ENCODE measurements at regions not wholly inside any gene's neighbourhood (a gene's known extent, or its start where the extent isn't known, plus 50 kb on each side); places are given as distances from the start of the nearest gene placed in this dataset.
A peak's percentile ranks its signal among the peaks of the same experiment; 100 is the strongest.

DNA sequence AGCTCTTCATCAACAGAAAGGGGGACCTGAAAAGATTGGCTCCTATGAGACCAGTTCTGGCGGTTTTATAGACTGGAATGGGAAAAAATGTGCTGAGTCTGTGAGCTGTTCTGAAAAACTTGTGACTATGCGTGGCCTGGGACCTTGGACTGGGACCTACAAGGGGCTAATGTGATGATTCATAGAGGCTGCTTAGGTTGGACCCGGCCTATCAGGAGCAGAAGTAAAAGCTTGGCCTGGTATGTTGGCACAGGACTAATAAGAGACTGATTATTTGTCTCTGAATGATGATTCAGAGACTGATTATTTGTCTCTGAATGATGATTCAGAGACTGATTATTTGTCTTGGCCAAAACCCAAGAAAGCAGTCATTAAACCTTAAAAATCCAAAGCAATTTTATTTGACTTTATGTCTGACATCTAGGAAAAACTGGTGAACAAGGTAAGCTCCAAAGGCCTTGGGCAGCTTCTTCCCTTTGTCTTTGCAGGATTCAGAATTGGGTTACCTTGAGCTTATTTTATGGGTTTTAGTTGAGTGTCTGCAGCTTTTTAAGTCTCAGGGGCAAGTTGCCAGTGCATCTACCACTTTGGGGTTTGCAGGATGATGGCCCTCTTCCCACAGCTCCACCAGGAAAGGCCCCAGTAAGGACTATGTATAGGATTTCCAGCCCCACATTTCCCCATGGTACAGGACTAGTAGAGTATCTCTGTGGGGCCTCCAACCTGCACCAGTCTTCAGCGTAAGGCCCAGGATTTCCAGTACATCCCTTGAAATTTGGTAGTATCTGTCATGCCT is 390.3 kb downstream of the KDM5D start:
- peak; percentile 72 for DNase-seq

DNA sequence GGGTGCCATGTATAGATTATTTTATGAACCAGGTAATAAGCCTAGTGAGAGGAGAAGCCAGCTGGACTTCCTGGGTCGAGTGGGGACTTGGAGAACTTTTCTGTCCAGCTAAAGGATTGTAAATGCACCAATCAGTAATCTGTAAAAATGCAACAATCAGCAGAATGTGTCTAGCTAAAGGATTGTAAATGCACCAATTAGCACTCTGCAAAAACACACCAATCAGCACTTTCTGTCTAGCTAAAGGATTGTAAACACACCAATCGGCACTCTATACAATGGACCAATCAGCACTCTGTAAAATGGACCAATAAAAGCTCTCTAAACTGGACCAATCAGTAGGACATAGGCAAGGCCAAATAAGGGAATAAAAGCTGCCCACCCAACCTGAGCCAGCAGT is 392.9 kb downstream of the KDM5D start:
- no peak for DNase-seq

DNA sequence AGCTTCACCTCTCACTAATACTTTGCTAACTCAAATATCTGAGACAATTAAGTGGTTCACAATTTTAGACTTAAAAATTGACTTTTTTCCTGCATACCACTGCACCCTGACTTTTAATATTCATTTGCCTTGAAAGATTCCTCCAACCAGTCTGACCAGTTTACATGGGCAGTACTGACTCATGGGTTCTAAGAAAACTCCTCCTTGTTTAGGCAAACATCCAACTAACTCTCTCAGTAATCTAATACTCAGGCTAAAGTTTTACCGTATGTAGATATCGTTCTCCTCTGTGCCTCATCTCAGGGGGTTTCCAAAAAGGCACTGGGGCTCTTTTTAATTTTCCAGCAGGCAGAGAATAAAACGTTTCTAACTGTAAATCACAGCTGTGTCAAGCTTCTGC is 422.8 kb downstream of the KDM5D start:
- DNase-seq = no peak

DNA sequence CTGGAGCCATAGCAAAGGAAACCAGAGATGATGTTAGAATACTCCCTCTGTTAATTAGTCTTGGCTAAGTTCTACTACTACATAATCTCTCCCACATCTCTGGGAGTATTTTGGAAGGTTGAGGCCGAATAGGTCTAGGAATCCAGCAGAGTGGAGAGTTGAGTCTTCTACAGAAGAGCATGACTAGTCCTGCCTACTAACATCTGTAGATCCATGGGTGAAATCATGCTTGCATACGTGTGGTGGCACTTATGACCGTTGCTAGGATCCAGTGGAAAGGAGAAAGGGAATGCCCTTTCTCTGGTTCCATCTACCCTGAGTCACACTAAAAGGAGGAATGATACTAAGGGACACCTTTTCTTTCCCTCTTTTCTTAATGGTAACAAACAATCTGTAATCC is 425.4 kb downstream of the KDM5D start:
- no peak for DNase-seq

DNA sequence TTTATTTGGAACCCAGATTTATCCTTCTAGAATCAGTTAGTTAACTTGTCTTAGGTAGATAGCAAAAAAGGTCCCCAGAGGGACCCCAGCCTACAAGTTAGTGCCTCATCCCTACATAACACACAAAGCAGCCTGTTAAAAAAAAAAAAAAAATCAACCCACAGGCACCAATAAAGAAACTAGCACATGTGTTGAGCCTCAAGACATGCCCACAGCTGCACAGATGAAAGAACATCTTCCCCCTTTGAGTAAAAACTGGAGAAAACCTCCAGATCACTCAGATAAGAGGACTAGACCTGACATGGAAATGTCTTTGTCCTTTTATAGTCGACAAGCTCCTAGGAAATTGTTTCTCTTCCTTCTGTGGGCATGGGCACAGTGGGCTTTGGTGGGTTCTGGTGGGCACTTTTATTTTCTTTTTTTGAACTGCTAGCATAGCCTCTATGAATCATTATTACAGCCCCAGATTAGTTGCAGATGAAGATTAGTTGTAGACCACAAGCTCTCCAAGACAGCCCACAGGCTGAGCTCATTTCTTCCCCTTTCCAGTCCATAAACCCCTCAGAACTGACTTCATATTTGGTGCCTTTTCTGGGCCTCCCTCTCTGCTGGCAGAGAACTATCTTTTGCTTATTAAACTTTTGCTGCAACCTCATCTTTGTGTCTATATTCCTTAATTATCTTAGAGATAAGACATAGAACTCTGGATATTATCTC is 427.1 kb downstream of the KDM5D start:
- DNase-seq = no peak

DNA sequence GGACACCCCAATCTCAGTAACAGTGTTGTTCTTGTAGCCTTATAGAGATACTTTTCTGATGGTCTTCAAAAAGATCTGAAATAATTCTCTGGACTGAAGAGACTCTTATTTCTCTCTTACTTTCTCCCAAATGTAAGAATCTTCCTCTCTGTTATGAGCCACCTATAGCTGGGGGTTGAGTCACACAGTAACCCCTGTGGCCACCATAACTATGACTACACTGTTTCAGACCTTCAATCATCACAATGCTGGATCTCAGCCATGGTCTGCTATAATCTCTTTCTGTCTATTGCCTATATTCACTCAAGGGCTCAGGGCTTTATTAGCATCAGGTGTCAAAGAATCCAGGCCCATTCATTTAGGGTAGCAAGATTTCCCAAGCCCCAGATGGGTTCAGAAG is 436.9 kb downstream of the KDM5D start:
- DNase-seq = no peak

DNA sequence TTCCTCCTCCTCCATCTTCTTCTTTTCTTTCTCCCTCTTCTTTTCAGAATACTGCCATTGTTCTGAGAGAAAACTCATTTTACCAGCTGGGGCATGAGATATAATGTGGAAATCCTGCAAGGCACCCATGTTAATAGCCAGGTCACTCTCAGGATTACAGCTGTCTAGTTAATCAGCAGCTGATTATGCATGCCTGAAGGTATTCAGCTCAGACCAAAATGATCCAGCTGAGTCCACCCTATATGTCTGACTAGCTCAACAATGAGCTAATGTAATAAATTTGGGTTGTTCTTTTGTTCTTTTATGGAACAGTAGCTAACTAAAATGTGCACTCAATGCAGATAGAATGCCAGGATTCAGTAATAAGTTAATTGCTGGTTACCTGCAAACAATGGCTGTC is 441.4 kb downstream of the KDM5D start:
- DNase-seq = no peak

DNA sequence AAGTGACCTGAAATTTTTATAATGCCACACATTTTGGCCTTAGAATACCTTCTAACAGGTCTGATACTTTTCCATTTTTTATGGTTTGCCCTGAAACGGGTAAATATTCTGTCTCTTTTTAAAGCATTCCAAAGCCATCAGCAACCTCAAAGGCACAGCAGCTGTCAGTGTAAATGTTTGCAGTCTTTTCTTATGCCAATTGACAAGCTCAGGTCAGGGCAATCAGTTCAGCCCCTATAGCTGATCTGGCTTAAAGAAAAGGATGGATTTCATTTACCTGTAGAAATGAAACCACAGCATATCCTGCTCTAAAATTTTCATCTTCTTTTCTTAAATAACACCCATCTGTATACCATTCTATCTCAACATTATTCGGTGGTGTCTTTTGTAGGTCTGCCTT is 453.6 kb downstream of the KDM5D start:
- no peak for DNase-seq

DNA sequence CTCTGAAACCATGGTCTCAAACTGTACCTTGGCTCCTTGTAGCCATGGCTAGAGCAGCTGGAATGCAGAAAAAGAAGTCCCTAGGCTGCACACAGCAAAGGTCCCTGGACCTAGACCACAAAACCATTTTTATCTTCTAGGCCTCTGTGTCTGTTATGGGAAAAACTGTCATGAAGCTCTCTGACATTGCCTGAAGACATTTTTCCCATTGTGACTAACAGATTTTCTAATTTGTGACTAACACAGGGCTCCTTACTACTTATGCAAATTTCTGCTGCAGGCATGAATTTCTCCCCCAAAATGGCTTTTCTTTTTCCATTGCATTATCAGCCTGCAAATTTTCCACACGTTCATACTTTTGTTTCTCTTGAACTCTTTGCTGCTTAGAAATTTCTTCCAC is 470.4 kb downstream of the KDM5D start:
- DNase-seq = no peak

DNA sequence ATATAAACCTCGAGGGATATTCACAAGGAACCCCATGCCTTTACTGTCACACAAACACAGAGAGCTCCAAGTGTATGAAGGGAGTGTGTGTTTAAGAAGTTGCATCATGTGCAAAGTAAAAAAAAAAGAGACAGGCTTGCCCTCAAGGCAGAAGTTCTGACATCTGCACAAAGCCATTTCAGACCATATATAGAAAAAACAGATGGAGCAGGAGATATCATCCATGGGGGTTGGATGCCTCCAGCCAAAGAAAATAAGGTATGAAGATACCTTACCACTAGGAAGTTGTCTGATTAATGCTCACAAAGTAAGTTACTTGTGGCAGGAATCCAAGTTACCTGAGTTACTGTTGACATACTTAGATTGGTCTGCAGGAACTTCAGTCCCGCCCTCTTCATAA is 476.2 kb downstream of the KDM5D start:
- DNase-seq = no peak

DNA sequence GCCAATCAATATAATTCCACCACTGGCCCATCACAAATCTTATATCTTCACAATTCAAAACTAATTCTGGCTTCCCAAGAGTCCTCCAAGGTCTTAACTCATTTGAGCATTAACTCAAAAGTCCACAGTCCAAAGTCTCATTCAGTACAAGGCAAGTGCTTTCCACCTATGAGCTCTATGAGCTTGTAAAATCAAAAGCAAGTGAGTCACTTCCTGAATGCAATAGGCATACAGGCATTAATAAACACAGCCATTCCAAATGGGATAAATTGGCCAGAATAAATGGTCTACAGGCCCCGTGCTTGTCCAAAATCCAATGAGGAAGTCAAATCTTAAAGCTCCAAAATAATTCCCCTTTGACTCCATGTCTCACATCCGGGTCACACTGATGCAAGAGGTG is 479.1 kb downstream of the KDM5D start:
- no peak for DNase-seq

DNA sequence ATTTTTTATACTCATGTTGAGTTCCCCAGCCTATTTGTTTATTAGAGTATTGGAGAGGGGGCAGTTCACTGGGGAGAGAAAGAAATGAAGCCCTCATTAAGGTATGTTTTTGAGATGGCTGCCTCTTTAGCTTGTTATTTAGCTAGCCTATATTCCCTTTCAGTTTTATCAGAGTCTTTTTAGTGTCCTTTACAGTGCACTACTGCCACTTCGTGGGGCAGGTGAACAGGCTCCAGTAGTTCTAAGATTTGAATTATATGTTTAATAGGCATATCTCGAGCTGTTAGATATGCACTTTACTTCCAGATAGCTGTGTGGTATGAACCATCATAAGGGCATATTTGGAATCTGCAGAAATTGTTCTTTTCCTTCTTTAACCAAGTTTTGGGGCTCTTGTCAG is 482.2 kb downstream of the KDM5D start:
- DNase-seq = no peak

DNA sequence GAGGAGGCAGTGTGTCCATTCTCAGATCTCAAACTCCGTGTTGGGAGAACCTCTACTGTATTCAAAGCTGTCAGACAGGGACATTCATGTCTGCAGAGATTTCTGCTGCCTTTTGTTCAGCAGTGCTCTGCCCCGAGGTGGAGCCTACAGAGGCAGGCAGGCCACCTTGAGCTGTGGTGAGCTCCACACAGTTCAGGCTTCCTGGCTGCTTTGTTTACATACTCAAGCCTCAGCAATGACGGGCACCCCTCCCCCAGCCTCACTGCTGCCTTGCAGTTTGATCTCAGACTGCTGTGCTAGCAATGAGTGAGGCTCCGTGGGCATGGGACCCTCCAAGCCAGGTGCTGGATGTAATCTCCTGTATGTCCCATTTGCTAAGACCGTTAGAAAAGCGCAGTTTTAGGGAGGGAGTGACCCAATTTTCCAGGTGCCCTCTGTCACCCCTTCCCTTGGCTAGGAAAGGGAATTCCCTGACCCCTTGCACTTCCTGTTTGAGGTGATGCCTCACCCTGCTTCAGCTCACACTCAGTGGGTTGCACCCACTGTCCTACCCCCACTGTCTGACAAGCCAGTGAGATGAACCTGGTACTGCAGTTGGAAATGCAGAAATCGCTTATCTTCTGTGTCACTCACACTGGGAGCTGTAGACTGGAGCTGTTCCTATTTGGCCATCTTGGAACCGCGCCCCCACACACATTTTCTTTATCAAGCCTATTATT is 458.9 kb upstream of the HSFY2 start:
- no peak for DNase-seq

DNA sequence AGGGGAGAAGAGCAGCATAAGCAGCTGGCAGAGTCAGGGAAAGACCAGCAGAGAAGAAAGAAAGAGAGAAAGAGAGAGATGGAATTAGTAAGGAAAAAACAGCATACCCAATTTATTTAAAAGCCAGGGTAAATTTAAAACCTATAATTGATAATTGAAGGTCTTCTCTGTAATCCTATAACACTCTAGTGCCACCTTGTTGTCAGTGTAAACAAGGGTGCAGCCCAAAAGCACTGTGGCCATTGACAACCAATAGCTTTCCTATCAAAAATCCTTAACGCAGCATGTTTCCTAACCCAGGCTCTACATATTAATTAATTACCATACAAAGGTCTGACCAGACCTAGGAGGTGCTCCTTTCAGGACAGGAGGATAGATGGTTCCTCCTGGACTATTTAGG is 447.2 kb upstream of the HSFY2 start:
- no peak for DNase-seq

DNA sequence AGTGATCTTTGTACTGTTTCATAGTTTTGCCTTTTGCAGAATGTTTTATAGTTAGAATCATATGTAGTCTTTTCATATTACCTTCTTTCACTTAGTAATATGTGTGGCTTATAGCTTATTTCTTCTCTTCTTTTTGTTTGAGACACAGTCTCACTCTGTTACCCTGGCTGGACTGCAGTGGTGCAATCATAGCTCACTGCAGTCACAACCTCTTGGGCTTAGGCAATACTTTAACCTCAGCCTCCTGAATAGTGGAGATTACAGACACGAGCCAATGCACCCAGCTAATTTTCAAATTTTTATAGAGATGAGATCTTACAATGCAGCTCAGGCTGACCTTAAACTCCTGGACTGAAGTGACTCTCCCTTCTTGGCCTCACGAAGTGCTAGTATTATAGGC is 435.4 kb upstream of the HSFY2 start:
- DNase-seq = no peak

DNA sequence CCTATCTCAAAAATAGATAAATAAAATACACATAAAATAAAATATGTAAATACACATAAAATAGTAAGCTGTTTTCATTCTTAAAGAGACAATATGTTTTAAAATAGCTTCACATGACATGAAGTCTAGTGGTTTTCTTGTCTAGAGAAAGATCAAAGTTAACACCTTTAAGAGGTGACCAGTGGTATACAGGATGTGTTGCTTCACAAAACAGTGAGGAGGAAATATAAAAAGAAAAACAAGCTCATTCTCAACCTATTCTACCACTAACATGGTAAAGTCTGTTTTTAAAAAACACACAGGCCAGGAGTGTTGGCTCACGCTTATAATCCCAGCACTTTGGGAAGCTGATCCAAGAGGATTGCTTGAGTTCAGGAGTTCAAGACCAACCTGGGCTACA is 433.5 kb upstream of the HSFY2 start:
- no peak for DNase-seq

DNA sequence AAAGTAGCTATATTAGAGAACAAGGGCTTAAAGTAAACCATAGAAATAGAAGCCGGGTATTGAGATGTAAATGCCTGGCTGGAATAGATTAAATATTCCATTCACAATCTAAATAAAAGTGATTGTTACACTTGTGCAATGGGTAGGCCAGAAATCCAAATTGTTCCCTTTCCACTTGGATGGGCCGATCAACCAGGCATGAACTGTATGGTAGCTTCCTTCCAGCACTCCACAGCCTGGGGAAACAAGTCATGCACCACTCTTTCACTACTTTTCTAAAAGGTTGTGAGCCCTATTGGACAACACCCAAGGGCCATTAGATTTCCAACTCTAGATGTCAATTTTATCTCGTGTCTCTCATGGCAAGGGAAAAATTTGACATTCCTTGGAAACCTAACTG is 407.3 kb upstream of the HSFY2 start:
- no peak for DNase-seq

DNA sequence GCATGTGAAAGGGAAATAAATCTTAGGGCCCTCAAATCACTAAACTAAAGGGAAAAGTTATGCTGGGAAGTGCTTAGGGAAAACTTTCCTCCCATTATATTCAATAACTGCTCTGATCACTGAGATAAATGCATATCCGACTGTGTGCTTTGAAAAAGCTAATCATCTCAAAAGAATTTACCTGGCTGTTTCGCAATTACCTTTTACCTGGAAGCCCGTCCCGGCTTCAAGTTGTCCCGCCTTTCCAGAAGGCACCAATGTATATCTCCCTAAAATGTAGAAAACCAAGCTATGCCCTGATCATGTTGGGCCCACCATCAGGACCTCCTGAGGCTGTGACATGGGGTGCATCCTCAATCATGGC is 394.6 kb upstream of the HSFY2 start:
- DNase-seq = no peak

DNA sequence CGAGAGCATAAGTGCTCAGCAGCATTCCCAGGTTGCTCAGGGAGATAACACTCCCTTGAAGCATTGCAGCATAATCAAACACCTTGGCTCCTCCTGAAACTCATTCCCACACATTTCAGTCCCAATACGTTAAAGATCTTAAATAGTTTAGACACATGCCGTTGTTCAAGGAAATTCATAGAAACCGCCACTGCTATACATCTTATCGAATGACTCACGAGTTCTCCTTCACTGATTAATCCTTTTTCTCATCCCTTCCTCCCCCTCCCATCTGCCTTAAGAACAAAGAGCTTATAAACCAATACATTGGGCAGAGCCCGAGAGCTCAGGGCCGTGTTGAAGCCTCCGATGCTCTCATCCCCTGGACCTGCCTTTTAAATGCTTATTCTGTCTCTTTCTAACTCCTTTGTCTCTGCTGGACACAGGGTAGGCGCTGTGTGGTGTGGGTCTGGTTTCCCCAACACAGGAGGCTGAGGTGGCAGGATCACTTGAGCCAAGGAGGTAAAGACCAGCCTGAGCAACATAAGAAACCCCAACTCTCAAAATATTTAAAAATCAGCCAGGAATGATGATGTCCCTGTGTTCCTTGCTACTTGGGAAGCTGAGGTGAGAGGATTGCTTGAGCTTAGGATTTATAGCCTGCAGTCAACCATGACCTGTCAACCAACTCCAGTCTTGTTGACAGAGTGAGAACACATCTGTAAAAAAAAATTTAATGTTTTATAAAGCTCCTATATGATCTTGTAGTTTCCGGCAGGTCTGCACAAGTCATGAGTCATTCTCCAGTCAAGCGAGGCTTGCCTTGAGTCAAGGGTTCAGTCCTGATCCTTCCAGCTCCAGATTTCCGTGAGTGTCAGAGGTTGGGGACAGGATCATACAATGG is 394.0 kb upstream of the HSFY2 start:
- DNase-seq = peak; percentile 23

DNA sequence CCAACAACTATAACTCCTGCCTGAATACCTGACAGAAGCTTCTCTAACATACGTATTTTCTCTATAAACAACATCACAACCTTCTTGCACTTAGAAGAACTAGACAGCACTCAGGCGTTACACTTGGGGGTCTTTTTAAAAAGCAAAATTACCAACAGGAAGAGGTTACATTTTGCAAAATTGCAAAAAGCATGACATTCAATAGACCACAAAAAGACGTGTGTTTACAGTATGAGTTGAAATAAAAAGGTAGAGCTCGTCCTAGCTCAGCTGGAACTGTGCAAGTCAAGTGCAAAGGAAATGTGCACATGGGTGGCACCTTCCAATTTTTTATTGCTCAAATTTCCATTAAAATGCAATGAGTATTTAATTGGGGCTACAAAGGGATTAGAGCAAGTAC is 375.2 kb upstream of the HSFY2 start:
- DNase-seq = no peak

DNA sequence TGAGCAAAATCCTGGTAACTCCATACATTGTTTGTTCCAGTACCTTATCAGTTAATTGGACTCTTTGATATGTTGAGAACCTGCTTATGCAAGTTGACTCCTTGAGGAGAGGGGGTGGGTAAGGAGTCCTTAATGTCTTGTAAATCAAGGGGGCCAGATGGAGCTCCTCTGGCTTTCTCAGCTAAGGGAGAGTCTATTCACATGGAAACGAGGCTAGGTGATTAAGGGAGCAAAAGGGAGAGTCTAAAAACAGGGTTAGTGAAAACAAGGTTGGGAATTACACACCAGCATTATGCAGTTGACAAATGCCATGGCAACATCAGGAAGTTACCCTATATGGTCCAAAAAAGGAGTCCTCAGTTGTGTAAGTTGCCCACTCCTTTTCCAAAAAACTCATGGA is 372.8 kb upstream of the HSFY2 start:
- DNase-seq = no peak

DNA sequence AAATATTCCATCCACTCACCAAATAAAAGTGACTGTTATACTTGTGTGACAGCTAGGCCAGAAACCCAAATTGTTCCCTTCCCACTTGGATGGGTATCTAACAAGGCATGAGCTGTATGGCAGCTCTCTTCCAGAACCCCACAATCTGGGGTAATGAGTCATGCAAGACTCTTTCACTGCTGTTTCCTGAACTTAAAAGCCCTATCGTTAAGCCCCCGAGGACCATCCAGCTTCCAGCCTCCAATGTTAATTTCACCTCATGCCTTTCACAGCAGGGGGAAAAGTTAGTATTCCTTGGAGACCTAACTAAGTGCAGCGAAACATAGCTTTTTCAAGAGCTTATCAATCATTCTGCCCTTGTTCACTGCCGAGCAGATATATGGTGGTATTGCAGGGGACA is 368.6 kb upstream of the HSFY2 start:
- no peak for DNase-seq

DNA sequence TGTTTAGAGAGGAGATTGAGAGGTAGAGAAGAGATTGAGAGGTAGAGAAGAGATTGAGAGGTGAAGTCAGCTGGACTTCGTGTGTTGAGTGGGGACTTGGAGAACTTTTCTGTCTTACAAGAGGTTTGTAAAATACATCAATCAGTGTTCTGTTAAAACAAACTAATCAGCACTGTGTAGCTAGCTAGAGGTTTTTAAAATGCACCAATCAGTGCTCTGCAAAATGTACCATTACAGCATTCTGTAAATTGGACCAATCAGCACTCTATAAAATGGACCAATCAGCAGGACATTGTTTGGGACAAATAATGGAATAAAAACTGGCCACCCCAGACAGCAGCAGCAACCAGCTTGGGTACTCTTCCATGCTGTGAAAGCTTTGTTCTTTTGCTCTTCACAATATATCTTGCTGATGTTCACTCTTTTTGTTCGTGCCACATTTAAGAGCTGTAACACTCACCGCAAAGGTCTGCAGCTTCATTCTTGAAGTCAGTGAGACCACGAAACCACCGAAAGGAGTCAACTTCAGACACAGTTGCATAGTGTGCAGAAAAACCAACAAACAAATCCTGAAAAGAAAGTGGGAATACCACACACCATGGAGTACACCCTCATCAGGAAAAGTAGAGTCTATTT is 366.9 kb upstream of the HSFY2 start:
- no peak for DNase-seq

All from kidney glomerular epithelial cell (primary cell).